Limb (tissue), 2 donors: ENCODE measurements at regions not wholly inside any gene's neighbourhood (a gene's known extent, or its start where the extent isn't known, plus 50 kb on each side); places are given as distances from the start of the nearest gene placed in this dataset.
"Not testable (repeated sequence)": the region's sequence is repeated elsewhere in the genome, so short reads cannot be mapped to it uniquely, and the experiment has no call there.

ENCODE experiments used
- DNase-seq, 2 donors: peaks; one replicate each; pipeline ENCODE4 v3.0.0-alpha.2; 2016; ENCODE audit errors: extremely low spot score in 2 of 2

DNA sequence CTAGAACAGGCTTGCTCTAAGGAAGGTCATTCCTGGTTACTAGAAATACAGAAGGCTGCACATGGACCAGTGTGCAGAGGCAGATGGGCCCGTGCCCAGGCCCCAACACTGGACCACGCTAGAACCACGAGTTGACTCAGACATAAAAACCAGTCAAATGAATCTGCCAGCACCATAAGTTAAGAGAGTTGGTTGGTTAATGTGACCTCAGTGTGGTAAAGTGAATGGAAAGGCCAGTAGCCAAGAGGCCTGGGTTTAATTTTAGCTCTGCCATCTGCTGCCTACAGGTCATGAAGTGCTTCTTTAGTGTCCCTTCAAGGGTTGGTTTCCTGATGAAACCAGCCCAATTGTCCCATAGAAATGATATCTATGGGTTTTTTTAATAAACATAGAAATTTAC is 329.6 kb upstream of the NRP1 start:
- DNase-seq, result no peak

DNA sequence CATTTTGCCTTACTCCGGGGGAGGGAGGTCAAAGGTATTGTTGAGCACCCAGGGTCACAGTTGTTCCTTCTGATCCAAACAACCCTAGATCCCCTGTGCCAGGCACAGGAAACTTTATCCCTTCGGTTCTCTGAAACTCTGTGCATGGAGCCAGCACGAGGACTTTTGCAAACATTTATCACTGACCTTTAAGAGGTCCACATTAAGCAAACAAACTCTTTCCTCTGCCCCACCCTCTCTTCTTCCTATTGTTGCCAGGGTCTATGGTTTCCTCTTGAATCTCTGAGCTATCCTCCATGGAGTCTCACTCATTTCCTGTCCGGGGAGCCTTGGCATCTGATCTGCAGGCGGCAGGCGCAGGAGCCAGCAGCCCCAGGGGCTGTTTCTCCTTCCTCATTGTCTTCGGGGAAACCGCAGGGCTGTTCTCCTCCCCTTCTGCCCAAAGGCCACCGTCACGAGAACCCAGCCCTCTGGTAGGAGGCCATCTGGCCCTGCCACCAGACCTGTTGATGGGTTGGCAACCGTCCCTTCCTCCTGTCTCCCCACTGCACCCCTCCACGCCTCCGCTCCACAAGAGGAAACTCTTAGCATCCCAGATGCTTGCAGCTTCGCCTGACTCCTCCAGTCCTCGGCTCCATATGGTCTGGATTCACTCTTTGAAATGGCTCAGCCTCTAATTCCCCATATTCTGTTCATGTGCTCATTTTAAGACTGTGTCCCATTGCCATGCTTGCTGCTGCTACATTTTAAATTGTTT is 327.3 kb upstream of the NRP1 start:
- peak; percentile 32 to 43 for DNase-seq

DNA sequence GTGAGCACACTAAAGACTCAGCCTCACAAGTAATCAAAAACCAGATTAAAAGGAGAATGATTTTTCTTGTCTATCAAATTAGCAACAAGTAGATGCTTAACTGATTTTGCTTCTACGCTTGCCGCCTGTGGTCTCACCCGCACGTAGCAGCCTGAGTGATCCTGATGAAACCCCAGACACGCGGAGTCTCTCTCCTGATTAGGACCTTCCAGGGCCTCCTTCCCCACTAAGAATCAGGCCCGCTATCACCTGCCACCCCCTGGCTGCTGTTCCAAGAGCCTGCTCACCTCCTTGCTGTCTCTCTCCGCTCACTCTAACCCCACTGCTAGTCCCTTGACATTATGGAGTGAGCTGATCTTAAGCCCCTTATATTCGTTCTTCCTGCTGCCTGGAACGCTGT is 325.9 kb upstream of the NRP1 start:
- no peak for DNase-seq

DNA sequence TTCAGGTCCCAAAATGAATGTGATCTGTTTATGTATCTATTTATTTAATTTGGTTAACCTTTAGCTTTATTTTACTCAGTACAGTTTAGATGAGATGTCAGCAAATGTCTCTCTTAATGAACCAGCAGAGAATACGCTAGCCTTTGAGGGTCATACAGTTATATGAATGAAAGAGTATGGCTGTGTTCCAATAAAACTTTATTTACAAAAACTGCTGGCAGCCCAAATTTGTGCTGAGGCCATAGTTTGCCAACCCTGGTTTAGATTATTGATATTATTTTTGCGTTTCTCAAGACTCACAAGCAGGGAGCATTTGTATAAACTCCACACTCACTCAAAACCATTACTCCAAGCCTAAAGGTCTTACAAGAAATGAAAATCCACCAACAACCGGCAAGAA is 323.4 kb upstream of the NRP1 start:
- DNase-seq, result no peak

DNA sequence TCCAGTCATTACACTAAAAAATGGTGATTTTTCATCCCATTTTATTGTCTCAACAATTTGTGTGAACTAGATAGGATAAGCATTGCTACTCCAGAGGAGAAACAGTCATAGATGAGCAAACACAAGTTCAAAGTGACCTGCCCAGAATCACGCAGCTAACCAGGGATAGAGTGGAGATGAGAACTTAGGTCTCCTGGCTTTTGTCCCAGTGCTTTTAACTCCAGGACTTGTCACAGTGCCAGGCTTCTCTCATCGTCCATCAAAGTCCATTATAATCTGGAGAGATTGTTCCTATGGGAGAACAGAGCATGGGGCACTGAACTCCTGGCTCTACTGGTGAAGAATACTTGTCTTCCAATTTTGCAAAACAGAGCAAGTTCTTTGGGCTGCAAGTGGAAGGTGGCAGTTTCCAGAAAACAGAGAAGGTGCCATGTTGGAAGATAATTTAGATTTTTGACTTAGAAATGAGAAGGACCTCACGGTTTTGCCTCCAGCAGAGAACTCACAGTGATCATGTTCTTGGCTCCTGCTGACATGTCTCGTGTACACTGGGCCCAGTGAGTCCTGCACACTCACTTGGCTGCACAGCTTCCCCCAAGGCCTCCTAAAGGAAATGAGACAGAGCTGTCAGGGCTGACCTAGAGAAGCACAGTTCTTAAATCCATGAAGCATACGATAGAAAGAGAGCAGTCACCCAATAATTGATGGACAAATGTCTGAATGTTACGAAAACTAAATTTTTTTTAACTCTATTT is 322.9 kb upstream of the NRP1 start:
- DNase-seq, result no peak

DNA sequence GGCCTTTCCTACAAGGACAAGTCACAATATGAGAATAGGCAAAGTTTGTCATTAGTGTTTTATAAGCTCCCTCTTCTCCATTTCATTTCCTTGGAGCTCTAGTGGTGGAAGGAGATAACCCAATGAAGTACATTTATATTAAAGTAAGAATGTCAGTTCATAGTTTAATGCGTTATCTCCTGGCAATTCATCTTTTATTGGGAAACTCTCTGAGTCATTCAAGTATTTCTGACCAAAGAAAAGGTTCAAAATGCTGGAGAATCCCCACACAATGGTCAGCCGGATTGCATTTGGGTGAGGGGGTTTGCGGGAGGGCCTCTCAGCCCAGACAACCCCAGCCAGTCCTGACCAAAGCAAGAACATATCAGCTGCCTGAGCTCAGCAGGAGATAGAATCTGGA is 321.5 kb upstream of the NRP1 start:
- no peak for DNase-seq

DNA sequence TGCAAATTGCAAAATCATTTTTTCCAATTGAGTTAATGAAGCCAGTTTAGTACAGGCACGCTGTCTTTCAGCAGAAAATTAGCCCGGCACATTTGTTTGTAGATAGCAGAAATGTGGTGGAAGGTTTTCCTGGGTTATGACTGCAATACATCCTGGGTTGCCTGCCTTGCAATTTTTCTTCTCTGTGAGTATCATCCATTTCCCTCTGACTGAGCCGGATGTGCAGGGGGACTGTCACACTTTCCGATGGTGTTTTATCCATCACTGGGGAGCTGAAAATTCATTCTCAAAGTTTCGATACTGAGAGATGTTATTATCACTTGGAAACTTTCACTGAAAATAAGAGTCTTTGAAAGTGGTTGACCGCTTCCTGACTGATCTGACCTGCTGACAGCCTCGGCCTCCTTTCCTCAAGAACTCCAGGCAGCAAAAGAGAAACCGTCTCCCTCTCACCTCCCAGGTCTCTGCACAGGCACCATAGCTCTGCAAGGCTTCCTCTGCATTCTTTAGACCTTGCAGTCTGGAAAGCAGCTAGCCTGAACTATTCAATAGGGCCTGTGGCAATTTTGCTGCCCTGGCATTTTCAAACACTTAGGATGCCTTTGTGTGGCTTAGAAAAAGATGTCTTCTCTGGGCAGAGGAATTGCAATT is 320.8 kb upstream of the NRP1 start:
- DNase-seq, result no peak

DNA sequence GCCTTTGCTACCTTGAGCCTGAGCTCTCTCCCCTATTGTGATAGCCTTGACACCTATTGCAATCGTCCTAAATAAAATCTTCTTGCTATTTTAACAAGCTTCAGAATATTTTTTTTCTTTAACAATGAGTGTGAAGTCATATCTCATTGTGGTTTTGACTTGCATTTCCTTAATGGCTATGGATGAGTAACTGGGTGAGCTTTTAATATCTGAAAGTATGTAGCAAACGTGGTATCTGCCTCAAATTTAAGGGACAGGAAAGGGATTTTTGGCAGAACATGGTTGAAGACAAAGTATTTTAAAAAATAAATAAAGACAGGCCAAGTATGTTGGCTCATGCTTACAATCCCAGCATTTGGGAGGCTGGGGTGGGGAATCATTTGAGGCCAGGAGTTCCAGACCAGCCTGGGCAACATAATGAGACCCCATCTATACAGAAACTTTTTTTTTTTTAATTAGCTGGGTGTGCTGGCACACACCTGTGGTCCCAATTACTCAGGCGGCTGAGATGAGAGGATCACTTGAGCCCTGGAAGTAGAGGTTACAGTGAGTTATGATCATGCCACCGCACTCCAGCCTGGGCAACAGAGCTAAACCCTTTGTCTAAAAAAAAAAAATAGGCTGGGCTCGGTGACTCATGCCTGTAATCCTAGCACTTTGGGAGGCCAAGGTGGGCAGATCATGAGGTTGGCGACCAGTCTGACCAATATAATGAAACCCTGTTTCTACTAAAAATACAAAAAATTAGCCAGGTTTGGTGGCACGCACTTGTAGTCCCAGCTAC is 319.3 kb upstream of the NRP1 start:
- DNase-seq, result no peak

DNA sequence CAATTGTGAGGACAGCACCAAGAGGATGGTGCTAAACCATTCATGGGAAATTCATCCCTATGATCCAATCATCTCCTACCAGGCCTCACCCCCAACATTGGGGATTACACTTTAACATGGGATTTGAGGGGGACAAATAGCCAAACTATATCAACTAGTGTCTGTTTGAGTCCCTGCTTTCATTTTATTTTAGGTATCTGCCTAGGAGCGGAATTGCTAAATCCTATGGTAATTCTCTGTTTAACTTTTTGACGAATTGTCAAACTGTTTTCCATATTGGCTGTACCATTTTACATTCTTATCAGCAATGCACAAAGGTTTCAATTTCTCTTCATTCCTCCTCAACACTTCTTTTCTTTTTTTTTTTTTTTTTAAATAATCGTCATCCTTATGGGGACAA is 318.4 kb upstream of the NRP1 start:
- DNase-seq, result no peak

DNA sequence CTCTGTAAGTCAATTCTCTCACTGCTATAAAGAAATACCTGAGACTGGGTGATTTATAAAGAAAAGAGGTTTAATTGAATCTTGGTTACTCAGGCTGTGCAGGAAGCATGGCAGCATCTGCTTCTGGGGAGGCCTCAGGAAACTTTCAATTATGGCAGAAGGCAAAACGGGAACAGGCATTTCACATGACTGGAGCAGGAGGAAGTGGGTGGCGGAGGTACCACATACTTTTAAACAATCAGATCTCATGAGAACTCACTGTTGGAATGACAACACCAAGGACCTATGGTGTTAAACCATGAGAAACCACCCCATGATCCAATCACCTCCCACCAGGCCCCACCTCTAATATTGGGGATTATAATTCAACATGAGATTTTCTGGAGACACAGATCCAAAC is 315.7 kb upstream of the NRP1 start:
- DNase-seq, result not testable (repeated sequence)

DNA sequence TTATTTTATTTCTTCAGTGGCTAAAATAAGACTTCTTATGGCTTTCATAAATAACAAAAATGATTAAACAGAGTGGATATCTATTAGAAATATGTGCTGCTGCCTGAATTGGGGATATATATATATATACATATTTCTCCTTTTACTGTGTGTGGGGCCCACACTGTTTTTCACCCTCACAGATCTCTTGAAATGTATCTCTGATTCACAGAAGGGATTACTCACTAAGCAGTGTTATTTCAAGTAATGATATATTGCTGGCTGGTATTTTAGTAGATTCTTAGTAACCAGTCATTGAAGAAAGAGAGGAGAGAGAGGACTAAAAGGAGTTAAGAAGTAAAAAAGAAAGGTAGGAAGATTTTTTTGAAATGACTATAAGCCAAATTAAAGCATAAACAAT is 308.6 kb upstream of the NRP1 start:
- no peak for DNase-seq

DNA sequence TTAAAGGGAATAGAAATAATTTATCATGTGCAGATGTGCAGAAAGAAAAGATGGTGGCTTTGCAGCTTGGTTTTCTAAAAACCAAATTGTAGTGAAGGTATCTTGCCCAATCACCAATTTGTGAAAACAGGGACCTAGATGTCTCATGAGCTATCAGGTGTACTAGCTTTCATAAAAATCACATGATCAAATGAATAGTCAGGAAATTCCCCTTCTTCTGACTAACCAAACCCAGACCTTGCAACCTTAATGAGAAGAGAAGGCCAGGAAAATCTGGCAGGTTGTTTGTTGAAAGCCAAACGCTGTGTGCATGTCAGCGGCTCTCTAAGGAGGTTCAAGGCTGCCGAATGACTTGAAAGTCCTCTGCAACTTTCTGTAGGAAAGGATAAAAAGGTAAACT is 304.4 kb upstream of the NRP1 start:
- no peak for DNase-seq

DNA sequence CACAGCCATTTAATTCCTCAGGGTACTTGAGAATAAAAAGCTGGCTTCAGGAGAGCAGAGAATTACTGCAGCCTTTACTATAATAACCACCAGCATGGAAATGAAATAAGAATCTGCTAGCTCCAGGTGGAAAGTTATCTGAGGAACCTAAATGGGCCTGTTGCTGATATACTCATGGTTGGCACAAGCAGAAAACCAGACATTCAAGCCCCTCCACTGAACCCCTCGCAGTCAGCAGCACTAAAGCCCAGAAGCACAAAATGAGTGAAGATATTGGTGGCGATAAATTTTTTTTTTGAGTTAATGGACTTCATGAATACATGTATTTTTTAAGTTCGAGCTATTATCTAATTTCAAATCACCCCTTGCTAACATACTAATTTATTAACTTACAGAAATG is 303.9 kb upstream of the NRP1 start:
- DNase-seq, result no peak

DNA sequence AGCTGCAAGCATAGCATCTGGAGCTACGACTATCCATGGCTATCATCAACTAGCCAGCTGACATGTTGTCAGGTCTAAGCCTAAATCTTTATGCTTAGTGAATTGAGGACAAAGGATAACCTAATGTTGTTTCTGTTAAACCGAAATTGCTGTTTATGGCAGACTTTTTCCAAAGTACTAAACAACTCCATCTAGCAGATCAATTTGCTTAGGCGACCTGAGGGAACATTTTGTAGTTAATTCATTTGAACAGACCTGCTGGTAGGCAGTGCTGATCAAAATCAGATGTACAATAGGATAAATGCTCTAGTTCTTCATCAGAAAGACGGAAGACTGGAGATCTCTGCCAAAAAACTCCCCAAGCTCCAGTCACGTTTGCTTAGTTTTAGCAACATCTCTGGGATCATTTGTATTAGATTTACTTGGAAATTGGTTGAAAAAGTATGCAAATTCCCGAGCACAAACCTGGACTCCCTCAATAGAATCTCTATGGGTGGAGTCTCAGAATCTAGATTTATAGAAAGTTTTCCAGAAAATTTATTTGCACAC is 301.6 kb upstream of the NRP1 start:
- DNase-seq, result no peak

DNA sequence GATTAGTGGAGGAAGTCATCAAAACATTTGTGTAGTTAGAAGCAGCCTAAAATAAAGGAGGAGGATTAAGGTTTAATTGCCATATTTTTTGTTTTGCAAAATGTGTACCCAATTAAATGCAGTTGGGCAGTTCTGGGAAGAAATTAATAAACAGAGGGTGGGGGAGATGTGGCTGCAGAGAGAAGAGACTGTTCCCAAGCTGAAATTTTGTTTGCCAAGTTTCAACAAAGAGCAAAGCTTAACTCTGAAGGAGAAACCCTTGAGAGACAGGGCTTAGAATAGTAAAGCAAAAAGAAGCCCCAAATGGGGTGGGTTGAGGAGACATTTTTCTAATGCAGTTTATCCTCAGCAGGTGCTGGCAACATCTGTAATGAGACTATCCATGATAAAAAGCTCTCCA is 298.0 kb upstream of the NRP1 start:
- DNase-seq, result no peak

DNA sequence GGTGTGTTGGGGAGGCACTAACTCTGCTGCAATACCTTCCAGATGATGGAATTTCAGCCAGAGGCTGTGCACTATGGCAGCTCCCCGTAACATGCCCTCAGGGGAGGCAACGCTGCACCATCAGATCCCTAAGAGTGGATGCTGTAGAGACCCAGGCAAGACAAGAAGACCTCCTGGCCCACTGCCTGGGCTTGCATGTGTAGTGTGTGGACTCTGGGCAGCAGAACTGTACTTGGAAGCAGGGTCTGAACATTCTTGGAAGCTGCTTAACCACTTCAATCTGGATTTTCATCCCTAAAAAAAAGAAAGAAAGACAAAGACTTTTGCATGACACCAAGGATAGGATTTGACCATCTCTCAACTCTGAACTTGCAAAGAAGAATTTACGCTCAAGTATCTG is 297.5 kb upstream of the NRP1 start:
- DNase-seq, result no peak

DNA sequence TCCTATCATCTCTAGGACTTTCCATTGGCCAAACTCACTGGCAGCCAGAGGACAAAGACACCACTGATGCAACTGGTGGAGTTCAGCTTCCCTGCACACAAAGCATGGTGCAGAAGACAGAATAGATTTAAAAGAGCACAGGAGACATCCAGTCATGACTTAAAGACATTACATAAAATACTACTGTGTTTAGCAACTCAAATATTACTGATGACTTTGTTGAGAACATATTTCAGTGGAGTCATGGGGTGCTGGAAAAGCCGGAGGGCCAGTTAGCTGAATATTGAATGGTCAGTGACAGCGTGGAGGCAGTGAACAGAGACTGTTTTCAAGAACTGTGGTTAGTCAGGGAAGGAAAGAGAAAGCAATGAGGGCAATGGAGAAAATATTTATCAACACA is 296.3 kb upstream of the NRP1 start:
- no peak for DNase-seq

DNA sequence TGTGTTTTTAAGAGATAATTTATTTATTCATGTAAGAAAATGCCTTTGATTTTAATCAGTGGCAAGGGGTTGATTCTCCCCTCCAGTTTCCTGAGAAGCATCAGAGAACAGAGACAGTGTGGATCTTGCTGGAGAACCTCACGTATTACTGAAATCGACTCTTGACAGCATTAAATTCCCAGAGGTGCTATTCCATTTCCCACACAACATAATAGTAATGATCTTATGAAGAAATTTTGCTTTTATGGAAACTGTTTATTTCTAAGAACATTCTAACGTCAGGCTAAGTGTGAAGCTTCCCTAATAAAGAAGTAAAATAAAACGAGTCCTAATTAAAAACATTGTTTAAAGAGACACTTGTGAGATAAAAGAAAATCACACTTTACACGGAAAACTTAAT is 293.1 kb upstream of the NRP1 start:
- no peak for DNase-seq

DNA sequence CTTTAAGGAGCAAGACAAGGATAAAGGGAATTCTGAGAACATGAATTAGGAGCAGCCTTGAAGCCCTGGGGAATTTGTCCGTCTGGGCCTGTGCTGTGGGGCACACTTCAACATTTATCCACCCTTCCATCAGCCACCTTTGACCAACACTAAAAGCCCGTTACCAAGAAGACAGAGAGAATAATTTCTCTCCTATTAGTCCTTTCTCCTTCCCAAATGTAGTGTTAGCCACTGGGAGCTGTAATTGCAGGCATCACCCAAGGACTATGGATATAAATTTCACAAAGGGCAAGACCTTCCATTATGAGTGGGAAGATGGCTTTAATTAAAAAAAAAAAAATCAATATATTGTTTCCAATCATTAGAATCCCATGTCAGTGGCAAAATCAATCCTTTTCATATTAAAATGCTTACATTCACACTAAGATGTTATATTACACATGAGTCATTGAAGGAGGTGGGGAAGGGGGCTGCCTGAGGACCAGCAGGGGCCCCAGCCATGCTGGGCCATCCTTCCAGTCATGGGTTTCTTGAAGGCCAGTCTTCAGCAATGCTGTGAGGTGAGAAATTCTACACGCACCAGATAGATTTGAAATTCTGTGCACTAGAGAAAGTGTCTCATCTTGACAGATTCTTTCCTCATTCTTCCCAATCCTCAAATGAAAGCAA is 292.5 kb upstream of the NRP1 start:
- no peak for DNase-seq

DNA sequence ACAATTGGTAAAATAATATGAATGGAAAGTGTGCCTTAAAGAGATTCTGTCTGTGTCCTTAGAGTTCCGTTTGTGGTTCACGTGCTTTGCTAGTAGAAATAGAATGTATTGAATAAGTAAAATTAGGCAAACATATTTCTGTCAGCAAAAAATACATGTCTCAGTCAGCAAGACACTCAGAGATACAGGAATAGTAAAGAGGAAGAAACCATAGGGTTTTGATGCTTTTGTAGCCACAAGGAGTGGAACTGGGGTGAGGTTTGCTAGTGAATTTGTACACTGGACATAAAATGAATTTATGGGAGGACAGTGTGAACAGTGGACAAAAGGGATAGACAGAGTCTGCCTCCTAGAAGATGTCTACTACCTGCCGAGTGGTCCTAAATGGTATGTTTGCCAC is 289.2 kb upstream of the NRP1 start:
- no peak for DNase-seq

DNA sequence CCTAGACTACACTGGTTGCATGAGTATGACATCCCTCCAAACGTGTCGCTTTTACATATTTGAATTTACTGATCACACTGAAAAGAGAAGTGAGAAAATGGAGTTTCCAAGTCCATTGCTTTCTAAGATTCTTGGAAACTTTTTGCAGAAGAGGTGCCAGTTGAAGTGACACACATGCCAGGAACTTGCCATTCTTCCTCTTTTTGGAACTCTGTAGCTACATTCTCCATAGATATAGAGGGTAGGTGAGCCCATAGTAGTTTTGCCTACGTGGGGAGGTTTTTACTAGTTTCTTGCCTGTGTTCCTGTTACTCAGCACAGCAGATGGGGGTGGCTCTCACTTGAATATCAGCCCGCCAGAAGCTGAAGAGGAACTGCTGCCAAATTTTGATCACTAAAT is 286.6 kb upstream of the NRP1 start:
- no peak for DNase-seq
